CD4-positive, alpha-beta memory T cell (primary cell): ENCODE measurements at regions not wholly inside any gene's neighbourhood (a gene's known extent, or its start where the extent isn't known, plus 50 kb on each side); places are given as distances from the start of the nearest gene placed in this dataset.

Experiments used
- CTCF ChIA-PET: fragments of 350-600 bp; sonication (Branson Sonifier 250); formaldehyde crosslinking; loops from one replicate; lab custom pipeline; 2021; ENCODE audit warnings: inconsistent platforms; ENCODE audit not compliant: partially characterized antibody; lab: Charles Lee
- POLR2A ChIA-PET: fragments of 350-600 bp; sonication (Branson Sonifier 250); formaldehyde crosslinking; loops from one replicate; lab custom pipeline; 2021; ENCODE audit not compliant: partially characterized antibody; lab: Charles Lee
- DNase-seq, 5 donors: peaks; one replicate each; pipeline versions ENCODE4 v3.0.0 to v3.0.0-alpha.2; 2020 to 2022; ENCODE audit warnings: mixed read lengths in 1 of 5
- H3K27ac ChIP-seq: one replicate; pipeline ENCODE4 v1.7.0; 2013; ENCODE audit warnings: low read depth, low read length
- H3K27me3 ChIP-seq: 2 replicates; pipeline ENCODE4 v1.7.0; 2013; ENCODE audit warnings: mild to moderate bottlenecking, low read length, moderate library complexity; ENCODE audit not compliant: insufficient read depth
- H3K36me3 ChIP-seq: 2 replicates; pipeline ENCODE4 v1.7.0; 2013; ENCODE audit warnings: mild to moderate bottlenecking, low read length, moderate library complexity; ENCODE audit not compliant: insufficient read depth
- H3K4me1 ChIP-seq: 2 replicates; pipeline ENCODE4 v1.7.0; 2013; ENCODE audit warnings: mild to moderate bottlenecking, low read length, moderate library complexity; ENCODE audit not compliant: insufficient read depth
- H3K4me3 ChIP-seq, 2 donors: one replicate each; pipeline ENCODE4 v1.7.0; 2013; ENCODE audit warnings: low read length in 2 of 2, mild to moderate bottlenecking in 1 of 2
- H3K9me3 ChIP-seq, 2 donors: one replicate each; pipeline ENCODE4 v1.7.0; 2013; ENCODE audit warnings: low read length in 2 of 2, control low read depth in 1 of 2; ENCODE audit not compliant: control insufficient read depth in 1 of 2
- H3K27ac Mint-ChIP-seq, 7 donors: one replicate each; pipeline ENCODE4 v1.8.0; 2020 to 2021; ENCODE audit warnings: mixed read lengths in 7 of 7, mild to moderate bottlenecking in 6 of 7, inconsistent platforms in 3 of 7, moderate library complexity in 3 of 7
- H3K27me3 Mint-ChIP-seq, 2 donors: one replicate each; pipeline ENCODE4 v1.8.0; 2020 to 2021; ENCODE audit warnings: mixed read lengths in 2 of 2
- H3K36me3 Mint-ChIP-seq, 2 donors: one replicate each; pipeline ENCODE4 v1.8.0; 2020 to 2021; ENCODE audit warnings: mixed read lengths in 2 of 2, inconsistent platforms in 1 of 2, mild to moderate bottlenecking in 1 of 2
- H3K4me1 Mint-ChIP-seq, 4 donors: one replicate each; pipeline ENCODE4 v1.8.0; 2020 to 2021; ENCODE audit warnings: mixed read lengths in 4 of 4, mild to moderate bottlenecking in 1 of 4
- H3K4me3 Mint-ChIP-seq, 8 donors: one replicate each; pipeline ENCODE4 v1.8.0; 2020 to 2021; ENCODE audit warnings: mixed read lengths in 8 of 8, mild to moderate bottlenecking in 7 of 8, moderate library complexity in 6 of 8, inconsistent platforms in 3 of 8
- H3K9me3 Mint-ChIP-seq, 8 donors: one replicate each; pipeline ENCODE4 v1.8.0; 2020 to 2021; ENCODE audit warnings: mixed read lengths in 8 of 8, mild to moderate bottlenecking in 5 of 8, inconsistent platforms in 3 of 8, moderate library complexity in 1 of 8
- intact Hi-C: fragments of 100-400 bp; cut with micrococcal nuclease; formaldehyde crosslinking; loops from one replicate; pipeline ENCODE4 v1.15.1; 2023

- ChIA-PET CTCF (no interaction called here), POLR2A (no interaction called here)
- no peak overlapping the region for H3K27ac Mint-ChIP-seq
Measured at GRCh38 chrX:1914606-1915365, 299.9 kb downstream of the ASMT start.

GRCh38 chrX:1918780-1919179, 303.9 kb downstream of the ASMT start:
- no peaks in the 10 kb centered on the region for H3K27me3 ChIP-seq
- no peaks in the 10 kb centered on the region for H3K27me3 Mint-ChIP-seq
- no peaks in the 10 kb centered on the region for H3K4me1 ChIP-seq
- H3K36me3 Mint-ChIP-seq = no peaks in the 10 kb centered on the region
- H3K4me3 ChIP-seq = no peak overlapping the region
- no peak for DNase-seq
- H3K27ac Mint-ChIP-seq = no peak overlapping the region
- peaks cover 0 to 6% (median 0%) of the 10 kb centered on the region in 8 donors for H3K9me3 Mint-ChIP-seq
- ChIA-PET POLR2A (no interaction called here), CTCF (no interaction called here)
- H3K4me1 Mint-ChIP-seq = no peaks in the 10 kb centered on the region
- no peak overlapping the region for H3K27ac ChIP-seq
- H3K9me3 ChIP-seq = no peaks in the 10 kb centered on the region
- intact Hi-C loops = no loop called here
- H3K4me3 Mint-ChIP-seq = no peak overlapping the region
- no peaks in the 10 kb centered on the region for H3K36me3 ChIP-seq

More at GRCh38 chrX:1914606-1915365, 299.9 kb downstream of the ASMT start:
- Mint-ChIP-seq H3K9me3 (peaks cover 0 to 8% (median 2%) of the 10 kb centered on the region in 8 donors), H3K4me3 (no peak overlapping the region), H3K27me3 (peaks cover 0 to 3% of the 10 kb centered on the region in 2 donors), H3K4me1 (no peaks in the 10 kb centered on the region), H3K36me3 (no peaks in the 10 kb centered on the region)
- no peaks in the 10 kb centered on the region for H3K9me3 ChIP-seq
- H3K27ac ChIP-seq = no peak overlapping the region
- H3K36me3 ChIP-seq = no peaks in the 10 kb centered on the region
- intact Hi-C loops = no loop called here
- no peak for DNase-seq
- H3K4me1 ChIP-seq = no peaks in the 10 kb centered on the region
- no peak overlapping the region for H3K4me3 ChIP-seq
- H3K27me3 ChIP-seq = no peaks in the 10 kb centered on the region

- Histone ChIP-seq H3K4me3 (no peak overlapping the region), H3K4me1 (no peaks in the 10 kb centered on the region), H3K36me3 (no peaks in the 10 kb centered on the region), H3K27ac (no peak overlapping the region), H3K27me3 (no peaks in the 10 kb centered on the region), H3K9me3 (no peaks in the 10 kb centered on the region)
- no peak for DNase-seq
- H3K4me1 Mint-ChIP-seq = peaks cover 0 to 5% (median 0%) of the 10 kb centered on the region in 4 donors
- no peaks in the 10 kb centered on the region for H3K36me3 Mint-ChIP-seq
- H3K27ac Mint-ChIP-seq = no peak overlapping the region
- intact Hi-C loops = no loop called here
- H3K9me3 Mint-ChIP-seq = peaks cover 0 to 21% (median 2%) of the 10 kb centered on the region in 8 donors
- CTCF ChIA-PET = no interaction called here
- no peaks in the 10 kb centered on the region for H3K27me3 Mint-ChIP-seq
- H3K4me3 Mint-ChIP-seq = peak overlapping the region in 1 of 8 donors; percentile 49
- POLR2A ChIA-PET = no interaction called here
Measured at GRCh38 chrX:1925053-1925481, 310.2 kb downstream of the ASMT start.

- ChIA-PET POLR2A (no interaction called here), CTCF (no interaction called here)
- no peaks in the 10 kb centered on the region for H3K27me3 ChIP-seq
- H3K27ac Mint-ChIP-seq = no peak overlapping the region
- peaks cover 0 to 22% (median 3%) of the 10 kb centered on the region in 8 donors for H3K9me3 Mint-ChIP-seq
- no peaks in the 10 kb centered on the region for H3K36me3 ChIP-seq
- no peak overlapping the region for H3K27ac ChIP-seq
- DNase-seq = no peak
- H3K4me1 ChIP-seq = no peaks in the 10 kb centered on the region
- H3K4me1 Mint-ChIP-seq = peaks cover 0 to 5% (median 0%) of the 10 kb centered on the region in 4 donors
- no peak overlapping the region for H3K4me3 ChIP-seq
- H3K36me3 Mint-ChIP-seq = no peaks in the 10 kb centered on the region
- H3K27me3 Mint-ChIP-seq = no peaks in the 10 kb centered on the region
- H3K4me3 Mint-ChIP-seq = no peak overlapping the region
- intact Hi-C loops = no loop called here
- H3K9me3 ChIP-seq = no peaks in the 10 kb centered on the region
Measured at GRCh38 chrX:1928805-1929204, 313.9 kb downstream of the ASMT start.

- H3K27me3 ChIP-seq = no peaks in the 10 kb centered on the region
- ChIA-PET CTCF (no interaction called here), POLR2A (no interaction called here)
- no peak for DNase-seq
- Mint-ChIP-seq H3K4me1 (no peaks in the 10 kb centered on the region), H3K27ac (no peak overlapping the region), H3K27me3 (no peaks in the 10 kb centered on the region), H3K36me3 (no peaks in the 10 kb centered on the region), H3K9me3 (peaks cover 0 to 14% (median 2%) of the 10 kb centered on the region in 8 donors), H3K4me3 (no peak overlapping the region)
- no peaks in the 10 kb centered on the region for H3K9me3 ChIP-seq
- H3K4me3 ChIP-seq = no peak overlapping the region
- H3K27ac ChIP-seq = no peak overlapping the region
- intact Hi-C loops = no loop called here
- no peaks in the 10 kb centered on the region for H3K4me1 ChIP-seq
- no peaks in the 10 kb centered on the region for H3K36me3 ChIP-seq
Measured at GRCh38 chrX:1932231-1932630, 317.4 kb downstream of the ASMT start.

- no peak overlapping the region for H3K27ac ChIP-seq
- intact Hi-C loops = no loop called here
- DNase-seq = no peak
- H3K4me1 Mint-ChIP-seq = no peaks in the 10 kb centered on the region
- no peaks in the 10 kb centered on the region for H3K4me1 ChIP-seq
- peaks cover 0 to 19% (median 9%) of the 10 kb centered on the region in 8 donors for H3K9me3 Mint-ChIP-seq
- no peaks in the 10 kb centered on the region for H3K27me3 Mint-ChIP-seq
- no peak overlapping the region for H3K27ac Mint-ChIP-seq
- no peak overlapping the region for H3K4me3 Mint-ChIP-seq
- no peak overlapping the region for H3K4me3 ChIP-seq
- no peaks in the 10 kb centered on the region for H3K9me3 ChIP-seq
- no peaks in the 10 kb centered on the region for H3K36me3 ChIP-seq
- ChIA-PET POLR2A (no interaction called here), CTCF (no interaction called here)
- no peaks in the 10 kb centered on the region for H3K27me3 ChIP-seq
- no peaks in the 10 kb centered on the region for H3K36me3 Mint-ChIP-seq
Measured at GRCh38 chrX:1933964-1934363, 319.1 kb downstream of the ASMT start.

- no peaks in the 10 kb centered on the region for H3K9me3 ChIP-seq
- Mint-ChIP-seq H3K4me1 (no peaks in the 10 kb centered on the region), H3K9me3 (peaks cover 7 to 22% (median 12%) of the 10 kb centered on the region in 8 donors), H3K27ac (no peak overlapping the region), H3K4me3 (no peak overlapping the region), H3K27me3 (no peaks in the 10 kb centered on the region), H3K36me3 (peaks cover 0 to 3% of the 10 kb centered on the region in 2 donors)
- H3K27ac ChIP-seq = no peak overlapping the region
- no peak overlapping the region for H3K4me3 ChIP-seq
- CTCF ChIA-PET = no interaction called here
- H3K36me3 ChIP-seq = no peaks in the 10 kb centered on the region
- intact Hi-C loops = no loop called here
- POLR2A ChIA-PET = no interaction called here
- no peak for DNase-seq
- H3K4me1 ChIP-seq = no peaks in the 10 kb centered on the region
- no peaks in the 10 kb centered on the region for H3K27me3 ChIP-seq
Measured at GRCh38 chrX:1935805-1936204, 320.9 kb downstream of the ASMT start.
